ENCODE measurements at regions not wholly inside any gene's neighbourhood (a gene's known extent, or its start where the extent isn't known, plus 50 kb on each side); places are given as distances from the start of the nearest gene placed in this dataset.

DNA sequence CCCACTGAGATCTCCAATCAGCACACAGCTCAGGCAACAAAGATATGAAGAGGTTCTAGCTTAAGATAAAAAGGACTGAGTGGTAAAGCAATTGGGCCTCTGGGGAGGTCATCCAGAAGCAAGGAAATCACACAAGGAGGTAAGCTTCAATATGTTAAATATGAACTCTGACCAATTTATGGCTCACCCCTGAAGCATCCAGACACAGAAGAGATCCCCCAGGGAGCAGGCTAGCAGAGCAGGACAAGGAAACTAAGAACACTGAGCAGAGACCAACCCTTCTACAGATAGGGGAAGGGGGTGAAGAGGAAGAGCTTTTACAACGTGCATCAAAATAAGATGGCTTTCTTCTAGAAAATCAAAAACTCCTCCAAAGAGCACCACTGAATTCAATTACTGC lies 616.2 kb downstream of the DNAH5 start:
- no peak for DNase-seq

DNA sequence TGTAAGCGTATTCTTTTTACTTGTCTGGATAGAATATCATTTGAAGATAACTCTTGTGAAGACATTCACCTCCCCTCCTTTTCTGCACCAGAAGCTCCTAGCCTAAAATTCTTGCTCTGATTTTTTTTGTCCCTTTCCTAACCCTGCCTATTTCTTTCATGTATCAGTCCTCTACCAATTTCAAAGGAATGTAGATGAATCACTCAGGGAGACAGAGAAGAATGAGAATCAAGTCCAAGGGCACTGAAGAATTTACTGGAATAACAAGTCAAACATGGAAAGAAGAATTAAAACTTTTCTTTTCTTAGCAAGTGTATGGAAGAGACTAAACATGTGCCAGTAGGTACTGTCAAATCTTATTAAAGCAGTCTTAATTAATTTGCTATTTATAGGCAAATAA lies 618.7 kb downstream of the DNAH5 start:
- DNase-seq, result no peak

DNA sequence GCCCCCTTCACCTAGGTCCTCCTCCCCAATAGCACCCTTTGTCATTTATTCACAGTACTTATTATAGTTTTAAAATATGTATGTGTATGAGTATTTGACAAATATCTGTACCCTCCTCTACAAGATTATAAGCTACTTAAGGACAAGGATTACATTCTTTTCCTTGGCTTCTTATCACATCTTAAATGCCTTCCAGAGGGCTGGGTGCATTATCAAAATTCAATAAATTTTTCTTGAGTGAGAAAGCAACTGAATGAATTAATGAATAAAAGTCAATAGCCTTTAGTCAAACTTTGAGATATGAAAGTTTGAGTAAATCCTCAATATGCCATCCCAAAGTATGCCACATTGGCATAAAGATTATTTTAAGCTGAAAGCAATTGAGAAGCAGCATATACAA lies 621.7 kb downstream of the DNAH5 start:
- DNase-seq, result no peak

DNA sequence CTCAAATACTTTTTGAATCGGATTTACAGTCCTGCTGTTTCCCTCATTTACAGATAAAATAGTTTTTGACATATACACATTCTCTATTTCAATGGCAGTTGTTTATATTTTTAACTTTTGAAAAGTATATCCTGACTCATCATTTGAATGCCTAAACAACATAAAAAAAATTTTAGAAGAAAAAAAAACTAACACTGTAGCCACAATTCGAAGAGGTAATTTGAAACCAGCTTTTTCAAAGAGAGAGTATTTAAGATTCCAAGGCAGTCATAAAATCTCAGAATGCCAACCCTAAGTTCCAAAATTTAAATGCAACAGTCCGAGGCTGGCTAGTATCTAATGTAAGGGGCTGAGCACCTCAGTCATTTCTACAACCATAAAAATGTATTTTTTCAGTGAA lies 626.8 kb downstream of the DNAH5 start:
- DNase-seq, result no peak

DNA sequence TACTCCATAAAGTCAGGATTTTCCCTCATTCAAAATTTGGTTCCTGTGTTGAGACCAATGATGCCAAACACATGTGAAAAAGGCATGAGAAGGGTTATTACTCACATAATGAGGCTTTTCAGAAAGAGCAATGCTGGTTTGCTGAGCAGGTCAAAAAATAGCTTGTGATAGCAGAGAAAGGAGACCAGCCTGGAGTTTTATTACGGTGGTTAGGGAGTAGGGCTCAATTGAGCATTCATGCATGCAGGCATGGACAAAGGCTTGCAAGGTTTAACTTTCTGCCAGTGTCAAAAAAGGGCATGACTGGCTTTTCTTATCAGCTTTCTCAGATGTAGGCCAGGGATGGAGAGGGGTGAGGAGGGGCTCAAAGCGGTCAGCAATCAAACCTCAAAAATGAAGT lies 628.3 kb downstream of the DNAH5 start:
- no peak for DNase-seq

- no peak for DNase-seq
These were observed 637.0 kb downstream of the DNAH5 start for GRCh38 chr5:13307480-13307879.

- DNase-seq, result no peak
These were observed 641.0 kb downstream of the DNAH5 start for GRCh38 chr5:13303445-13303844.

GRCh38 chr5:13278811-13279210 lies 665.7 kb downstream of the DNAH5 start:
- DNase-seq, result no peak

- DNase-seq, result no peak
These were observed 666.3 kb downstream of the DNAH5 start for GRCh38 chr5:13278148-13278547.

DNA sequence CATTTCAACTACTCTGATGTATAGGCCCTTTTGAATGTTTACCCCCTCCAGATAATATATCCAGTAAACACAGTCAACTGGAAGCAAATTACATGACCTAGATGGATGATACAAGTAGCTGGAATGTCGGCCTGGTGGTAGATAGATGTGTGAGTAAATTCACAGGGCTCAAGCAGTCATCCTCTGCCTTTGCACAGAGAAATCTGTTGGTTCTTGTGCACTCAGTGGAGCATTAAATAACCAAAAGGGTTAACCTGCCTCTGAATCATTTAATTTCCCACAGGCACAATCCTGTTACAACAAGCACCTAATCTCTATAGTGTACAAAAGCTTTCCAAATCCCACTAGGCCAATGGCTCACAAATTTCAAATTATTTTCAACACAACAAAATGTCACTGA lies 668.3 kb downstream of the DNAH5 start:
- no peak for DNase-seq

- no peak for DNase-seq
These were observed 680.8 kb downstream of the DNAH5 start for GRCh38 chr5:13263701-13264100.

GRCh38 chr5:13253111-13253510 lies 691.4 kb downstream of the DNAH5 start:
- no peak for DNase-seq

DNA sequence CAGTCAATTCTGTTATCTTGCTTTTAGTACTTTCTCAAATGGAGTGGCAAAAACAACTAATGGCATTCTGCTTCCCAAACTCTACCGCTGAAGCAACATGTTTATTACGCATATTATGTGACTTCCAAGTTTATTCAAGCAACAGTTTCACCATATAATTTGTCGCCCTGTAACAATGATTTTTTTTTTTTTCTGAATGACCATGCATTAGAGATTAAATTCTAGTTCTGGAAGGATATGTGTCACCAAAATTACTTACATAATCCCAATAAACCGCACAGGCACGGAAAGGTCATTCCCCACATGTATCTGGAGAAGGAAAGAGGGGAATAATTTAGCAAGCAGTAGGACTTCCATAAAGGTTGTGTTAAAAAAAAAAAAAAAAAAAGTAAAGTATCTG lies 691.8 kb downstream of the DNAH5 start:
- no peak for DNase-seq

DNA sequence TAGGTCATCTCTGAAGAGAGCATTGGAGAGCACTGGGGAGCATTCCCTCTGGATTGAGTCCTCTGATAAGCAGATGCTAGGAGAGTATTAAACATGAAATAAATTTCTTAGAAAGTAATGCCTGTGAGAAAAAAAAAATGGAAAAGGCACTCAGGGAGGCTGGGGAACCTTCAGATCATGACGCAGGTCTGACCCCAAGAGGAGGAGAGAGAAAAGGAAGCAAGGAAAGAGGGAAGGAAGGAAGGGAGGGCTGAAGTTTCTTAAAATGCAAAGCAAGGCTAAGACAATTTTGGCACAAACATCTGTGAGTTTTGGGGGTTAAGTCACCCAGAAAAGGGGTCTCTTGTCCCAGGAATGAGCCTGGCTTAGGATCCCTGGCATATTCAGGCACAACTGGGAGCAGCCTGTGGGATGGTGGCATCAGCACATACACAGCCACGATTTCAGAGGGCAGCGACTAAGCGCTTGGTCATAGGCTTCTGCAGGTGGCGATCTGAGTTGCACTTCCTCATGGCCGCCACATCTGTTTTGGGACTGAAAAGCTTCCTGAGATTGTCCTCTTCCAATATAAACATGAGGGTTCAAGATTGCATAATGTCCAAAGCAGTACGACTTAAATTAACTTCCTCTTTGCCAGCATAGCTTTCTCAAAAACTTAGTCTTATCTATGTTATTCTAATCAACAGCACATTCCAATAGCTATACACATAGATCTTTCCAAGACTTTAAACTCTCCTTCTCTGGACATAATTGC lies 692.7 kb downstream of the DNAH5 start:
- DNase-seq, result no peak

GRCh38 chr5:13250464-13251291 lies 693.8 kb downstream of the DNAH5 start:
- no peak for DNase-seq

- DNase-seq, result no peak
These were observed 694.6 kb downstream of the DNAH5 start for GRCh38 chr5:13249854-13250253.

DNA sequence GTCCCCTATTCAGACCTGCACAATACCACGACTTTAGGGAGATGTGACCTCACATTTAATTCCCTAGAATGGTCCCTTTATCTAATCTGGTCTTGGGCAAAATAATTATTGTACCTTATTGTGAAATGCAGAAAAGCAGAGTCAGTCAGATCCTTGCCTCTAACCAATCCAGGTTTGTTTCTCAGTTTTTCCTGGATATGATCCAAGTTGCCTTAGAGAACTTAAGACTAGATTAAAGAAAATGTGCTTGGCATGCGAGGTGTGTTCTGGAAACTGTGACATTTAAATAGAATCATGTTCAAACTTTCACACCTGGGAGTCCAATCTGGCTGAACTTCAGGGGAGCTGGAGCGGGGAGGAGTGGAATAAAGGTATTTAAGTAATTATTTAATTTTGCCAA lies 696.2 kb downstream of the DNAH5 start:
- no peak for DNase-seq

DNA sequence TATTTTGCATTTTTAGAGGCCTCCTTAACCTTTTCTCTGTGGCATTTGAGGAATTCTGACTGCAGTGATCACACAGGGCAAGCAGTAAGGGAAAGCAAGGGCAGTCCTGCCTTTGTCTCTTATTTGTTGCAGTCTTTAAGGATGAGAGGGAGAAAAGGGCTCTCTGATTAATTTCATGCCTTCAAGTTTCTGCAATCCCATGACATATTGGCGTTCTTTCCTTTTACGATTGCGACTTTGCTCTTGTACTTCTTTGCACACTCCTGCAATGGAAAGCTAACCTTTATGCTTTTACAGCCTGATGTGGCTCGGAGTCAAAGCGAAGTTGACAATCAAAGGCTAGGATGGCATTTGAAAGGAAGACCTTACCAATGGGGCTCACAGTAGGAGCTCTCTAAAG lies 698.4 kb downstream of the DNAH5 start:
- no peak for DNase-seq

GRCh38 chr5:13244151-13244550 lies 700.3 kb downstream of the DNAH5 start:
- DNase-seq, result no peak

- no peak for DNase-seq
These were observed 717.0 kb downstream of the DNAH5 start for GRCh38 chr5:13227513-13227912.

- DNase-seq, result no peak
These were observed 726.0 kb downstream of the DNAH5 start for GRCh38 chr5:13218518-13218917.

- DNase-seq, result no peak
These were observed 726.9 kb downstream of the DNAH5 start for GRCh38 chr5:13217636-13218035.

GRCh38 chr5:13215806-13216205 lies 728.7 kb downstream of the DNAH5 start:
- DNase-seq, result no peak

DNA sequence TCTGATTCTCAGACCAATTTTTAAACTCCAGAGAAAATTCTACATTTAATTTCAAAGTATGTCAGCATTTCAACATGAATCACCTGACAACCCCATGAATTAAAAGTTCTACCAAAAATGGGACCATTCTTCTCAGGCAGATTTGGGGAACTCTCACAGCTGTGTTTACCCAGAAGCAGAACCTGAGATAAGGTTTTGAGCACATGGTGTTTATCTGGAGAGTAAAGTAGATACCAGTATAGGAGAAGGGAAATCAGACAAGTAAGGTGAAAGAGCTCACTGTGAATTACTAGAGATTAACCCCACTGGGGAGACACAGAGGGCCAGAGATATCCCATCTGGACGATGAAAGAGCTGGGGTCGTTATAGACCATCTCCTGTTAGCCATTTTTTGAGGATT lies 729.1 kb downstream of the DNAH5 start:
- no peak for DNase-seq

GRCh38 chr5:13214182-13214581 lies 730.3 kb downstream of the DNAH5 start:
- no peak for DNase-seq
